Keratinocyte (primary cell): ENCODE measurements at regions not wholly inside any gene's neighbourhood (a gene's known extent, or its start where the extent isn't known, plus 50 kb on each side); places are given as distances from the start of the nearest gene placed in this dataset.

ENCODE experiments used
- DNase-seq: peaks from one replicate; pipeline ENCODE4 v3.0.0-alpha.2; 2011; ENCODE audit warnings: low read depth, missing footprints, low spot score
- FAIRE-seq: peaks from 2 replicates; lab custom pipeline; 2011; peaks lifted over from hg19 to GRCh38; lab: Jason Lieb, UNC
- H2AFZ ChIP-seq: 2 replicates; pipeline ENCODE4 v1.6.0; 2012; ENCODE audit warnings: low read length, control low read depth, inconsistent platforms; ENCODE audit not compliant: control insufficient read depth
- H3K27ac ChIP-seq: 2 replicates; pipeline ENCODE4 v1.5.1; 2011; ENCODE audit warnings: low read length; ENCODE audit not compliant: control insufficient read depth, insufficient read depth
- H3K27me3 ChIP-seq: 3 replicates; pipeline ENCODE4 v1.6.0; 2011; ENCODE audit warnings: low read length; ENCODE audit not compliant: control insufficient read depth, insufficient read depth; ENCODE audit errors: extremely low read depth
- H3K36me3 ChIP-seq, 2 experiments: 2 replicates in 1 of 2; 3 replicates in 1 of 2; pipeline ENCODE4 v1.5.1; 2011; ENCODE audit warnings: low read length in 2 of 2, mild to moderate bottlenecking in 1 of 2; ENCODE audit not compliant: control insufficient read depth in 2 of 2, insufficient read depth in 2 of 2; ENCODE audit errors: extremely low read depth in 1 of 2
- H3K4me1 ChIP-seq: 3 replicates; pipeline ENCODE4 v1.5.1; 2011; ENCODE audit warnings: low read length; ENCODE audit not compliant: control insufficient read depth, insufficient read depth; ENCODE audit errors: extremely low read depth
- H3K4me2 ChIP-seq: 3 replicates; pipeline ENCODE4 v1.6.0; 2011; ENCODE audit warnings: low read depth, low read length; ENCODE audit not compliant: control insufficient read depth, insufficient read depth; ENCODE audit errors: extremely low read depth
- H3K4me3 ChIP-seq, 3 experiments: fragments of 200-600 bp in 1 of 3; sonication (generic) in 1 of 3; 2 replicates in 2 of 3; 3 replicates in 1 of 3; pipeline ENCODE4 v1.5.1; 2011 to 2016; ENCODE audit warnings: low read length in 3 of 3, mild to moderate bottlenecking in 3 of 3, control low read depth in 2 of 3, inconsistent platforms in 1 of 3, low read depth in 1 of 3, mixed read lengths in 1 of 3, mixed run types in 1 of 3, moderate library complexity in 1 of 3; ENCODE audit not compliant: control insufficient read depth in 2 of 3, insufficient read depth in 2 of 3; ENCODE audit errors: extremely low read depth in 1 of 3
- H3K79me2 ChIP-seq: 2 replicates; pipeline ENCODE4 v1.6.0; 2012; ENCODE audit warnings: low read length; ENCODE audit not compliant: control insufficient read depth, insufficient read depth
- H3K9ac ChIP-seq: 3 replicates; pipeline ENCODE4 v1.6.0; 2011; ENCODE audit warnings: low read length; ENCODE audit not compliant: control insufficient read depth, insufficient read depth; ENCODE audit errors: extremely low read depth
- H3K9me1 ChIP-seq: 3 replicates; pipeline ENCODE4 v1.6.0; 2011; ENCODE audit warnings: low read length; ENCODE audit not compliant: control insufficient read depth, insufficient read depth; ENCODE audit errors: extremely low read depth
- H3K9me3 ChIP-seq: 2 replicates; pipeline ENCODE4 v1.5.1; 2012; ENCODE audit warnings: low read depth, low read length; ENCODE audit not compliant: control insufficient read depth
- H4K20me1 ChIP-seq: 3 replicates; pipeline ENCODE4 v1.6.0; 2011; ENCODE audit warnings: low read length; ENCODE audit not compliant: control insufficient read depth, insufficient read depth; ENCODE audit errors: extremely low read depth
- EZH2 ChIP-seq: IDR thresholded peaks from one replicate; pipeline ENCODE4 v1.6.1; 2012; ENCODE audit warnings: inconsistent platforms, mild to moderate bottlenecking, low read length, moderate library complexity
- dilution Hi-C: fragments of 300-500 bp; cut with MboI; formaldehyde crosslinking; loops from one replicate; pipeline ENCODE4 v1.7.0; 2020; ENCODE audit warnings: low sequenced_read_pairs; ENCODE audit not compliant: extremely low pct_ligation_motif_present
- TF ChIP-seq, protein P1 (sequence below), 3 experiments: IDR thresholded peaks in 1 of 3; conservative IDR thresholded peaks in 1 of 3; optimal IDR thresholded peaks in 1 of 3; 2 replicates in 2 of 3; 3 replicates in 1 of 3; pipeline versions ENCODE3 to v1.5.1; 2011; ENCODE audit warnings: low read length in 3 of 3, mild to moderate bottlenecking in 3 of 3, moderate library complexity in 2 of 3, control low read depth in 1 of 3, inconsistent platforms in 1 of 3; ENCODE audit not compliant: insufficient read depth in 2 of 3; ENCODE audit errors: extremely low read depth in 1 of 3

DNA sequence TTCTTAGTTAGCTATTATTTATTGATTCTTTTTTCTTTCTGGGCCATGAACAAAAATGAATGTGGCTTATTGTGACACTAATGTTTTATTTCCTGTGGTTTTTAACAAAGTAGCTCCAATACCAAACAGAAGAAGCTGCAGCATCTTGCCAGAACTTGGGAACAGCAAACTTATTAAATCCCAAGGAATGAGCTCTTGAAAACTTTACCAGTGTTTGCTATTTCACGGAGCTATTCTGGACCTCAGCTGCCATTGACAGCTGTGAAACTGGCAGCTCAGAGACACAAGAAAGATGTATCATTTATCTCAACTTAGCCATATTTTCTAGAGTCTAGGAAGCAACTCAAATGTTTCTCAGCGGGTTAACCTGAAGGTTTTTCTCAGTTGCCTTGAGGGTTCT, 91.0 kb upstream of the NEUROD1 start:
- Histone ChIP-seq H3K9me3 (no peaks in the 10 kb centered on the region), H3K79me2 (no peaks in the 10 kb centered on the region), H3K4me2 (no peak overlapping the region), H3K9me1 (no peaks in the 10 kb centered on the region), H3K4me1 (peaks cover 24% of the 10 kb centered on the region), H2AFZ (no peak overlapping the region), H3K9ac (no peak overlapping the region), H3K27me3 (no peaks in the 10 kb centered on the region), H4K20me1 (no peaks in the 10 kb centered on the region), H3K4me3 (no peak overlapping the region), H3K36me3 (no peaks in the 10 kb centered on the region), H3K27ac (no peak overlapping the region)
- TF ChIP-seq, protein P1, sequence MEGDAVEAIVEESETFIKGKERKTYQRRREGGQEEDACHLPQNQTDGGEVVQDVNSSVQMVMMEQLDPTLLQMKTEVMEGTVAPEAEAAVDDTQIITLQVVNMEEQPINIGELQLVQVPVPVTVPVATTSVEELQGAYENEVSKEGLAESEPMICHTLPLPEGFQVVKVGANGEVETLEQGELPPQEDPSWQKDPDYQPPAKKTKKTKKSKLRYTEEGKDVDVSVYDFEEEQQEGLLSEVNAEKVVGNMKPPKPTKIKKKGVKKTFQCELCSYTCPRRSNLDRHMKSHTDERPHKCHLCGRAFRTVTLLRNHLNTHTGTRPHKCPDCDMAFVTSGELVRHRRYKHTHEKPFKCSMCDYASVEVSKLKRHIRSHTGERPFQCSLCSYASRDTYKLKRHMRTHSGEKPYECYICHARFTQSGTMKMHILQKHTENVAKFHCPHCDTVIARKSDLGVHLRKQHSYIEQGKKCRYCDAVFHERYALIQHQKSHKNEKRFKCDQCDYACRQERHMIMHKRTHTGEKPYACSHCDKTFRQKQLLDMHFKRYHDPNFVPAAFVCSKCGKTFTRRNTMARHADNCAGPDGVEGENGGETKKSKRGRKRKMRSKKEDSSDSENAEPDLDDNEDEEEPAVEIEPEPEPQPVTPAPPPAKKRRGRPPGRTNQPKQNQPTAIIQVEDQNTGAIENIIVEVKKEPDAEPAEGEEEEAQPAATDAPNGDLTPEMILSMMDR (optimal IDR thresholded peaks at IDR 0.05 in 1 of 3, IDR thresholded peaks at IDR 0.05 in 1 of 3, conservative IDR thresholded peaks at IDR 0.05 in 1 of 3; ENCODE audit: extremely low read depth in 1 of 3, insufficient read depth in 2 of 3, low read length in 3 of 3) = no peak
- no peak for TF ChIP-seq EZH2
- DNase-seq (no peak), FAIRE-seq (no peak)
- dilution Hi-C loops = no loop called here

DNA sequence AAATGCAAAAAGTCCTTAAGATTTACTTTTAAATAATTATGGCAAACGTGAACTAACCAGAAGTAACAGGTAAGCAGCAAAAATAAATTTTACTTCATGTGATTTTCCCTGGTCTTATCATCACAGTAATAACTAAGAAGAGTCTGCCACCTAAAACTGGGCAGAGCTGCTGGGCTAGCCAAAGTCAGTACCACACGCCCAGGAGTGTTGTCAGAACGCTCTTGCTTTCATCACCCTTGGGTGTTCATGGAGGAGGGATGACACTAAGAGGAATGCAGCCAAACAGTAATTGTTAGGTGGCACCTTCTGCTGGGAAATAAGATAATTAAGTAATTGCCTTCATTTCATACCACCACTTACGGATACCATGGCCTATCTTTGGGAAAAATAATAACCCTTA, 92.0 kb upstream of the NEUROD1 start:
- dilution Hi-C loops = no loop called here
- Histone ChIP-seq H3K4me3 (no peak overlapping the region), H3K9ac (no peak overlapping the region), H3K9me3 (no peaks in the 10 kb centered on the region), H4K20me1 (no peaks in the 10 kb centered on the region), H3K27me3 (no peaks in the 10 kb centered on the region), H3K79me2 (no peaks in the 10 kb centered on the region), H3K36me3 (no peaks in the 10 kb centered on the region), H3K4me1 (peaks cover 24% of the 10 kb centered on the region), H3K9me1 (no peaks in the 10 kb centered on the region), H2AFZ (no peak overlapping the region), H3K4me2 (no peak overlapping the region), H3K27ac (no peak overlapping the region)
- no peak for TF ChIP-seq EZH2
- TF ChIP-seq, protein P1 (optimal IDR thresholded peaks at IDR 0.05 in 1 of 3, IDR thresholded peaks at IDR 0.05 in 1 of 3, conservative IDR thresholded peaks at IDR 0.05 in 1 of 3; ENCODE audit: extremely low read depth in 1 of 3, insufficient read depth in 2 of 3, low read length in 3 of 3) = no peak
- no peak for DNase-seq
- FAIRE-seq = no peak
